ENCODE measurements at regions not wholly inside any gene's neighbourhood (a gene's known extent, or its start where the extent isn't known, plus 50 kb on each side); places are given as distances from the start of the nearest gene placed in this dataset.

GRCh38 chr6:24996269-24996836 is 60.6 kb upstream of the RIPOR2 start:
- TF ChIP-seq, protein P1, sequence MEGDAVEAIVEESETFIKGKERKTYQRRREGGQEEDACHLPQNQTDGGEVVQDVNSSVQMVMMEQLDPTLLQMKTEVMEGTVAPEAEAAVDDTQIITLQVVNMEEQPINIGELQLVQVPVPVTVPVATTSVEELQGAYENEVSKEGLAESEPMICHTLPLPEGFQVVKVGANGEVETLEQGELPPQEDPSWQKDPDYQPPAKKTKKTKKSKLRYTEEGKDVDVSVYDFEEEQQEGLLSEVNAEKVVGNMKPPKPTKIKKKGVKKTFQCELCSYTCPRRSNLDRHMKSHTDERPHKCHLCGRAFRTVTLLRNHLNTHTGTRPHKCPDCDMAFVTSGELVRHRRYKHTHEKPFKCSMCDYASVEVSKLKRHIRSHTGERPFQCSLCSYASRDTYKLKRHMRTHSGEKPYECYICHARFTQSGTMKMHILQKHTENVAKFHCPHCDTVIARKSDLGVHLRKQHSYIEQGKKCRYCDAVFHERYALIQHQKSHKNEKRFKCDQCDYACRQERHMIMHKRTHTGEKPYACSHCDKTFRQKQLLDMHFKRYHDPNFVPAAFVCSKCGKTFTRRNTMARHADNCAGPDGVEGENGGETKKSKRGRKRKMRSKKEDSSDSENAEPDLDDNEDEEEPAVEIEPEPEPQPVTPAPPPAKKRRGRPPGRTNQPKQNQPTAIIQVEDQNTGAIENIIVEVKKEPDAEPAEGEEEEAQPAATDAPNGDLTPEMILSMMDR (conservative IDR thresholded peaks at IDR 0.05) = no peak
- TF ChIP-seq EZH2 (IDR thresholded peaks at IDR 0.05; ENCODE audit: low read depth) = no peak

Data from PC-9 (cell line).